Mesothelial cell of epicardium (in vitro differentiated cells): ENCODE measurements at regions not wholly inside any gene's neighbourhood (a gene's known extent, or its start where the extent isn't known, plus 50 kb on each side); places are given as distances from the start of the nearest gene placed in this dataset.

Experiments used
- DNase-seq, 2 experiments: peaks; one replicate each; pipeline ENCODE4 v3.0.0; 2021; ENCODE audit warnings: low spot score in 2 of 2; ENCODE audit not compliant: unreplicated experiment in 2 of 2
- H3K27ac Mint-ChIP-seq: 2 replicates; pipeline ENCODE4 v1.8.0; 2021; ENCODE audit warnings: mixed read lengths
- H3K27me3 Mint-ChIP-seq: 2 replicates; pipeline ENCODE4 v1.8.0; 2021; ENCODE audit warnings: low read depth, mixed read lengths
- H3K36me3 Mint-ChIP-seq: 2 replicates; pipeline ENCODE4 v1.8.0; 2021; ENCODE audit warnings: mixed read lengths
- H3K4me1 Mint-ChIP-seq: 2 replicates; pipeline ENCODE4 v1.8.0; 2021; ENCODE audit warnings: mixed read lengths
- H3K4me3 Mint-ChIP-seq: 2 replicates; pipeline ENCODE4 v1.8.0; 2021; ENCODE audit warnings: mild to moderate bottlenecking, moderate library complexity, mixed read lengths
- H3K9me3 Mint-ChIP-seq: 2 replicates; pipeline ENCODE4 v1.8.0; 2021; ENCODE audit warnings: mixed read lengths
- TF ChIP-seq, protein P1 (sequence below): fragments of 200-600 bp; sonication (generic); IDR thresholded peaks from one replicate; pipeline ENCODE4 v1.5.0; 2021; ENCODE audit warnings: antibody characterized with exemption; ENCODE audit not compliant: unreplicated experiment

DNA sequence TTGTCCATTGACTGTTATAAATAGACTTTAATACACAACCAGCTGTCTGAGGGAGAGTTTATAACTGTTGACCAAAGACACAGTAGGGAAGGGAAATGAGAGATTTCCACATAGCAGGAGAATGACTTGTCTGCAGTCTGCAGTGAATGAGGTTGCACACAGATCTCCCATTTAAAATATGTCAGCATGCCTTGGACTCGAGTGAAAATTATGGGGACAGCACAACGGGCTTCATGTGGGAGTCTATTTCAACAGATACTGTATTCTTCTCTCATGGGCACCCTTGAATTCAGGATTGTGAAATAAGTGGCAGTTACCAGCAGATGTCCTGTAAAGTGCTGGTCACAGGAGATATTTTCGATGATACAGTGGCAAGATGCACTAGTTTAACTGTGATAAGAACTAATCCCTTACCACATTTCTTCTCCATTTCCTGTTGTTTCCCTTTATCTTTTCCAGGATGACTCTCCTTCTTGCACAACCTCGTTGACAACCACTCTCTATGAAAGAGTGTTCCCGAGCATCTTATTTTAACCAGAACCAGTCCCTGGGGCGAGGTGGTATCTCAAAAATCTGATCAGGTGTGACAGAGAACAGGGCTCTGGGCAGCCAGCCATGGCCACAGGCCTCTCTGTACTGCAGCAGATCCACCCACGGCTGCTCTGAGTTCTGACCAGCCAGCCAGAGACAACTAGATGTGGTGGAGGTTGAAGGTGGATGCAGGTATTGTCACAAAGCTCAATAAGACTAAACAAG lies 51.5 kb upstream of the MAP3K1 start:
- Mint-ChIP-seq H3K27ac (peak overlapping the region; percentile 35), H3K27me3 (no peaks in the 10 kb centered on the region), H3K9me3 (no peaks in the 10 kb centered on the region), H3K4me1 (peaks cover 32% of the 10 kb centered on the region), H3K4me3 (no peak overlapping the region), H3K36me3 (no peaks in the 10 kb centered on the region)
- DNase-seq = no peak
- TF ChIP-seq, protein P1, sequence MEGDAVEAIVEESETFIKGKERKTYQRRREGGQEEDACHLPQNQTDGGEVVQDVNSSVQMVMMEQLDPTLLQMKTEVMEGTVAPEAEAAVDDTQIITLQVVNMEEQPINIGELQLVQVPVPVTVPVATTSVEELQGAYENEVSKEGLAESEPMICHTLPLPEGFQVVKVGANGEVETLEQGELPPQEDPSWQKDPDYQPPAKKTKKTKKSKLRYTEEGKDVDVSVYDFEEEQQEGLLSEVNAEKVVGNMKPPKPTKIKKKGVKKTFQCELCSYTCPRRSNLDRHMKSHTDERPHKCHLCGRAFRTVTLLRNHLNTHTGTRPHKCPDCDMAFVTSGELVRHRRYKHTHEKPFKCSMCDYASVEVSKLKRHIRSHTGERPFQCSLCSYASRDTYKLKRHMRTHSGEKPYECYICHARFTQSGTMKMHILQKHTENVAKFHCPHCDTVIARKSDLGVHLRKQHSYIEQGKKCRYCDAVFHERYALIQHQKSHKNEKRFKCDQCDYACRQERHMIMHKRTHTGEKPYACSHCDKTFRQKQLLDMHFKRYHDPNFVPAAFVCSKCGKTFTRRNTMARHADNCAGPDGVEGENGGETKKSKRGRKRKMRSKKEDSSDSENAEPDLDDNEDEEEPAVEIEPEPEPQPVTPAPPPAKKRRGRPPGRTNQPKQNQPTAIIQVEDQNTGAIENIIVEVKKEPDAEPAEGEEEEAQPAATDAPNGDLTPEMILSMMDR = no peak

DNA sequence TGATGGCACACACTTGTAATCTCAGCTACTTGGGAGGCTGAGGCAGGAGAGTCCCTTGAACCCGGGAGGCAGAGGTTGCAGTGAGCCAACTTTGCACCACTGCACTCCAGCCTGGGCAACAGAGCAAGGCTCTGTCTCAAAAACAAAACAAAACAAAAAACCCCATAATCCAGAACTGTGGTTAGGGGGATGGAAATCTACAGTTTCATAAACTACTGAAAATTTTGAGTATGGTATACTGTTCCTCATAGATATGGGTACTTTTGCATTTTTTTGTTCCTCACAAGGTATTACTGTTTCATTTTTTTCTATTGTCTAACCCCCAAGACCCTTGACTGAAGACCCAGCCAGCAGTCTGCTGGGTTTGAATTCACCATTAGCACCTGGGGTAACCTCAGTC lies 52.2 kb upstream of the MAP3K1 start:
- Mint-ChIP-seq H3K4me3 (no peak overlapping the region), H3K4me1 (peaks cover 32% of the 10 kb centered on the region), H3K9me3 (no peaks in the 10 kb centered on the region), H3K36me3 (no peaks in the 10 kb centered on the region), H3K27me3 (no peaks in the 10 kb centered on the region), H3K27ac (peak overlapping the region; percentile 35)
- no peak for DNase-seq
- TF ChIP-seq, protein P1 = no peak

DNA sequence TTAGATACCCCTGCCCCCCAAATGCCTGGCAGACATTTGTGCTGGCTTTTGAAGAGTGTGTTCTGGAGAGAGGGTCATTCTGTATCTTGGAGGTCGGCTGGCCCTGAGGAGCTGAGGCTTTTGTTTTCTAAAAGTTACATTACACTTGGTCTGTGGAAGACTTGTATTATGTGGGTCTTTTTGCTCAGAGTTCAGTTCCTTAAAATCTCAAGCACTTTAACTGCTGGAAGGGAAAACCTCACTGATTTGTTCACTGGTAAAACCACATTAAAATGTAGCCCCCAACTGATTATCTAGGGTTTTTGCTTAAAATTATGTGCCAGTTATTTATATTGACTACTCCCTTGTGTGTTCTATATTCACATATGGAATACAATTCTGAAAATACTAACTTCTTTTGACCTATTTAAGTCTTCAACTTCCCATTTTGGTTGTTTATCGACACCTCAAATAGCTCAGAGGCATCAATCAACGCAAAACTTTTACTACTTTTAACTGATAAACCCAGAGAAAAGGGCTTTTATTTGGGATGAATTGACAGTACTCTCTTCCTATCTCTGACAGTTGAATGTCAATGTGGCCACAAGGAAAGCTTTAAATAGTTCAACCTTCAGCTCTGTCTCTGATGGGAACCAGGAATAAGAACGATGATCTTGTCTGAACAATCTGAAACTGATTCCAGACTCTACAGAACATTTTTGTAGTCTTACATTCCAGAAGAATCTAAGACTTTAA lies 54.0 kb upstream of the MAP3K1 start:
- H3K4me1 Mint-ChIP-seq = peaks cover 32% of the 10 kb centered on the region
- H3K27me3 Mint-ChIP-seq = no peaks in the 10 kb centered on the region
- H3K4me3 Mint-ChIP-seq = no peak overlapping the region
- DNase-seq = no peak
- TF ChIP-seq, protein P1 = no peak
- no peak overlapping the region for H3K27ac Mint-ChIP-seq
- no peaks in the 10 kb centered on the region for H3K9me3 Mint-ChIP-seq
- H3K36me3 Mint-ChIP-seq = no peaks in the 10 kb centered on the region

DNA sequence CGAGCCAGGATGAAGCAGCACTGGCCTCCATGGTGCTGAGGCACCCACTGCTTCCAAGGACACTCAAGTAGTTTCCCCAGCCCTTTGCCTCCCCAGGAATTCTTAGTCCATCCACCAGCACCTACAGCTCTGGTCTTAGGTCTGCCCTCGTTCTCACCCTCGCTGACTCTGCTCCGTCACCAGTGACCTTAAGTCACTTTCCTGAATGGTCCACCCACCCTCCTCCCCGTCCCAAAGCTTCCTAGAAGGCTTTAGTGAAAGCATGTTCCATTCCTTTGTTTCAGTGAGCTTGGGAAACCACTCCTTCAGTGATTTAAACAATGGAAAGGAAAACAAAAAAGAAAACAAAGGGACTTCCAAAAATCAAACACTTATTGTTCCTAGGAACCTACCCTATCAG lies 54.6 kb upstream of the MAP3K1 start:
- TF ChIP-seq, protein P1 = no peak
- no peaks in the 10 kb centered on the region for H3K9me3 Mint-ChIP-seq
- no peaks in the 10 kb centered on the region for H3K27me3 Mint-ChIP-seq
- H3K27ac Mint-ChIP-seq = no peak overlapping the region
- H3K4me3 Mint-ChIP-seq = no peak overlapping the region
- no peaks in the 10 kb centered on the region for H3K36me3 Mint-ChIP-seq
- peaks cover 32% of the 10 kb centered on the region for H3K4me1 Mint-ChIP-seq
- DNase-seq = no peak

DNA sequence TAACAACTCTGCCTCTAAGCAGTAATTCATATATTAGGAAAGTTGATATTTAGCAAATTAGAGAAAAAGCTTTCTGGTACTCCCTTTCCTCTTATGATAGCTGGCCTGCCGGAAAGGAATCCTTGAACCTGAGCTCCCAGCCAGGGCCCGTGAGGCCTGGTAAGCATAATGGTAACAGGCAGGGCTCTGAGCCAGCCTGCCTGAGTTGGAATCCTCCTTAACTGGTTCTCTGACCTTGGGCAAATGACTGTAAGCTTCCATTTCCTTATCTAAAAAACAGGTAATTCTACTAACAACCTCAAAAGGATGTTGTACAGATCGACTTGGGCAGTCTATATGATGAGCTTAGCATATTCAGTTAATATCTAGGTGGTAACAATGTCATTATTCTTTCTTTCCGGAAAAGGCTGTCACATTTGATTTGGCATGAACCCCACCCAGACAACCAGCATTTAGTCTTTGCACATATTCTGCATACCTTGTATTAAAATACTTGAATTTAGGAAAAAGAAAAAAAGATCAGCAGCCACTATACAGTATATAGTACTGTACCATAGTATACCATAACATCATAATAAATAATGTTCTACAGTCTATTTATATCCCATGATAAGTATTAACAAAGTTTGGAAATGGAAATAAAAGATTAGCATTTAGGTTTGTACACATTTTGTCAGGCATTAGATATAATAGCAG lies 55.7 kb upstream of the MAP3K1 start:
- TF ChIP-seq, protein P1 = no peak
- Mint-ChIP-seq H3K4me1 (peaks cover 32% of the 10 kb centered on the region), H3K36me3 (no peaks in the 10 kb centered on the region), H3K27me3 (no peaks in the 10 kb centered on the region), H3K9me3 (no peaks in the 10 kb centered on the region), H3K4me3 (no peak overlapping the region), H3K27ac (peak overlapping the region; percentile 75)
- DNase-seq = no peak
